ENCODE measurements at regions not wholly inside any gene's neighbourhood (a gene's known extent, or its start where the extent isn't known, plus 50 kb on each side); places are given as distances from the start of the nearest gene placed in this dataset.
"Not testable (repeated sequence)": the region's sequence is repeated elsewhere in the genome, so short reads cannot be mapped to it uniquely, and the experiment has no call there.

DNA sequence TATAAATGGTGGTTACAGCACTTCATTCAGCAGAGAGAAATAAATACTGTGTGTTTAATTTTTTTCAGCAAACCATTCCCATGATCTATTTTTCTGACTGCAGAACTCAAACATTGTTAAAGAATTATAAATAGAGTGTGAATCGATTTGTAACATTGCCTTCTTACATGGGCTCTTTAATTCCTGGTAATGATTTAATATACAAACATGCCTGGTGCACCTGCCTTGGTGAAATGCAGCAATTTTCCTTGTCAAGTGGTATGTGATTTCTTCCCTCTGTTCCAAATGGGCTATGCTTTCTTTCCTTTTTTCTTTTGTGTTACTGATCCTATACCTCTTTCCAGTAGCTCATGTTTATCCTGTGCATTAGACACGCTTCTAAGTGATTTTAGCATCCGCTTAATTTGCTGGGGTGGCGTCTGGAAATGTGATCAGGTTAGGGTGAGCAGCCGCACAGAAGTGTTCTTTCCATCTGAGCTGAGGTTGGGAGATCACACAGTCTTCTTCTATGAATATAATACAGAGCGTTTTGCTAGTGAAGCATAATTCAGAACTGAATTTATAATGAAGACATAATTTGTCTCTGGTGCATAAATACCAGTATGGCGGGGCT is 94.3 kb upstream of the ITGB1 start:
- intact Hi-C loops (cut with DNase I; ENCODE audit: low total_unique reads): no loop called here
- in situ Hi-C loops (cut with MboI; ENCODE audit: low pct_ligation_motif_present in 1 of 4, low pct_unique_long_range_greater_than_20kb in 1 of 4, low sequenced_read_pairs in 3 of 4): no loop called here
- Histone ChIP-seq H3K36me3 (no peaks in the 10 kb centered on the region), H3K4me1 (no peaks in the 10 kb centered on the region), H3K4me3 (no peak overlapping the region), H3K27ac (no peak overlapping the region), H3K27me3 (no peaks in the 10 kb centered on the region), H3K9me3 (no peaks in the 10 kb centered on the region)
- DNase-seq: no peak
- 71 to 79% methylated on average over 3 to 7 of the region's 7 CpGs for WGBS, 2 donors (ENCODE audit: low coverage in 1 of 2)
- TF ChIP-seq EP300 (IDR thresholded peaks at IDR 0.05; ENCODE audit: low read depth): no peak
- no peak for TF ChIP-seq POLR2A (IDR thresholded peaks at IDR 0.05)
- TF ChIP-seq POLR2AphosphoS5 (IDR thresholded peaks at IDR 0.05): no peak
- TF ChIP-seq, protein P1, sequence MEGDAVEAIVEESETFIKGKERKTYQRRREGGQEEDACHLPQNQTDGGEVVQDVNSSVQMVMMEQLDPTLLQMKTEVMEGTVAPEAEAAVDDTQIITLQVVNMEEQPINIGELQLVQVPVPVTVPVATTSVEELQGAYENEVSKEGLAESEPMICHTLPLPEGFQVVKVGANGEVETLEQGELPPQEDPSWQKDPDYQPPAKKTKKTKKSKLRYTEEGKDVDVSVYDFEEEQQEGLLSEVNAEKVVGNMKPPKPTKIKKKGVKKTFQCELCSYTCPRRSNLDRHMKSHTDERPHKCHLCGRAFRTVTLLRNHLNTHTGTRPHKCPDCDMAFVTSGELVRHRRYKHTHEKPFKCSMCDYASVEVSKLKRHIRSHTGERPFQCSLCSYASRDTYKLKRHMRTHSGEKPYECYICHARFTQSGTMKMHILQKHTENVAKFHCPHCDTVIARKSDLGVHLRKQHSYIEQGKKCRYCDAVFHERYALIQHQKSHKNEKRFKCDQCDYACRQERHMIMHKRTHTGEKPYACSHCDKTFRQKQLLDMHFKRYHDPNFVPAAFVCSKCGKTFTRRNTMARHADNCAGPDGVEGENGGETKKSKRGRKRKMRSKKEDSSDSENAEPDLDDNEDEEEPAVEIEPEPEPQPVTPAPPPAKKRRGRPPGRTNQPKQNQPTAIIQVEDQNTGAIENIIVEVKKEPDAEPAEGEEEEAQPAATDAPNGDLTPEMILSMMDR (IDR thresholded peaks at IDR 0.05): no peak

DNA sequence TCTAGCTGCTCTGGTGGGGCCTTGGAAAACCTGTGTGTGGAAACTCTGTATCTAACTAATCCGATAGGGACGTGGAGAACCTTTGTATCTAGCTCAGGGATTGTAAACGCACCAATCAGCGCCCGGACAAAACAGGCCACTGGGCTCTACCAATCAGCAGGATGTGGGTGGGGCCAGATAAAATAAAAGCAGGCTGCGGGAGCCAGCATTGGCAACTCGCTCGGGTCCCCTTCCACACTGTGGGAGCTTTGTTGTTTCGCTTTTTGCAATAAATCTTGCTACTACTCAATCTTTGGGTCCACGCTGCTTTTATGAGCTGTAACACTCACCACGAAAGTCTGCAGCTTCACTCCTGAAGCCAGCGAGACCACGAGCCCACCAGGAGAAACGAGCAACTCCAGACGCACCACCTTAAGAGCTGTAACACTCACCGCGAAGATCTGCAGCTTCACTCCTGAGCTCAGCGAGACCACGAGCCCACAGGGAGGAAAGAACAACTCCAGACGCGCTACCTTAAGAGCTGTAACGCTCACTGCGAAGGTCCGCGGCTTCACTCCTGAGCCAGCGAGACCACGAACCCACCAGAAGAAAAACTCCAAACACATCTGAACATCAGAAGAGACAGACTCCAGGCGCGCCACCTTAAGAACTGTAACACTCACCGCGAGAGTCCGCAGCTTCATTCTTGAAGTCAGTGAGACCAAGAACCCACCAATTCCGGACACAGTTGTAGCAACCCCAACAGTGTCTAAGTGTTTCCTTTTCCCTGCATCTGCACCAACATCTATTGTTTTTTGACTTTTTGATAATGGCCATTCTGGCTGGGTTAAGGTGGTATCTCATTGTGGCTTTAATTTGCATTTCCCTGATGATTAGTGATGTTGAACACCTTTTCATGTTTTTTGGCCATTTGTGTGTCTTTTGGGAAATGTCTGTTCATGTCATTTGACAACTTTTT is 92.2 kb upstream of the ITGB1 start:
- H3K27ac ChIP-seq; H3K4me3 ChIP-seq; intact Hi-C loops (cut with DNase I; ENCODE audit: low total_unique reads); H3K9me3 ChIP-seq; H3K4me1 ChIP-seq; H3K27me3 ChIP-seq; DNase-seq; H3K36me3 ChIP-seq; in situ Hi-C loops (cut with MboI; ENCODE audit: low pct_ligation_motif_present in 1 of 4, low pct_unique_long_range_greater_than_20kb in 1 of 4, low sequenced_read_pairs in 3 of 4): not testable (repeated sequence)
- 86 to 90% methylated on average over 13 to 33 of the region's 33 CpGs for WGBS, 2 donors (ENCODE audit: low coverage in 1 of 2)

DNA sequence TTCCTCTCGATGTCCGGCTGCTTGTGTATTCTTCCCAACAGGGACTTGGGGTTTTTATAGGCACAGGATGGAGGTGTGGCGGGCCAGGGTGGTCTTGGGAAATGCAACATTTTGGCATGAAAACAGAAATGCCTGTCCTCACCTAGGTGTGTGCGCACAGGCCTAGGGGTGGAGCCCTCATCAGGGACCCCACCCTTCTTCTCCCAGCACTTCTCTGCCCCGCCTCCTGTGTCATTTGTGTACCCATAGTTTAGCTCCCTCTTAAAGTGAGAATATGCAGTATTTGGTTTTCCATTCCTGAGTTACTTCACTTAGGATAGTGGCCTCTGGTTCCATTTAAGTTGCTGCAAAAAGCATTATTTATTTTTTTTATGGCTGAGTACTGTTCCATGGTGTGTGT is 90.2 kb upstream of the ITGB1 start:
- H3K36me3 ChIP-seq: no peaks in the 10 kb centered on the region
- DNase-seq: no peak
- H3K27ac ChIP-seq: no peak overlapping the region
- H3K27me3 ChIP-seq: no peaks in the 10 kb centered on the region
- H3K4me3 ChIP-seq: no peak overlapping the region
- in situ Hi-C loops (cut with MboI; ENCODE audit: low pct_ligation_motif_present in 1 of 4, low pct_unique_long_range_greater_than_20kb in 1 of 4, low sequenced_read_pairs in 3 of 4): no loop called here
- WGBS, 2 donors (ENCODE audit: low coverage in 1 of 2): 89 to 100% methylated on average over 1 to 4 of the region's 5 CpGs
- intact Hi-C loops (cut with DNase I; ENCODE audit: low total_unique reads): no loop called here
- no peaks in the 10 kb centered on the region for H3K9me3 ChIP-seq
- TF ChIP-seq, protein P1 (IDR thresholded peaks at IDR 0.05): no peak
- no peak for TF ChIP-seq POLR2AphosphoS5 (IDR thresholded peaks at IDR 0.05)
- H3K4me1 ChIP-seq: no peaks in the 10 kb centered on the region

DNA sequence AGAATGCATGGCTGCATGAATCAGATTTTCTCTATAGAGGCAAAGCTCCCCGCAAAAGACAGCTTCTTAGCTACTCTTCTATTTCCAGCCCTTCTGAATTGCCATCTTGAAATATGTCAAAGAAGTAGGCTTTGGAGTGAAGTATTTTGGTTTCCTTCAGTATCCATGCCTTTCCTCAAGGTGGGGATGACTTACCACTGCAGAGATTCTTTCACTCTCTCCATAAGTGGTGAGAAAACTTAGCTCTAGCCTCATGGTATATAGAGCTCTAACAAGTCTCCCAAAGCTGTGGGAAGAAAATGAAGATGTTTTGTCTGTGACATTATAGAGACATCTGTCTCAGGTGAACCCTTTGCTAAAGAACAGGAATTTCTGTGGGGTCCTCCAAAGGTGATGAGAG is 89.6 kb upstream of the ITGB1 start:
- DNase-seq: no peak
- in situ Hi-C loops (cut with MboI; ENCODE audit: low pct_ligation_motif_present in 1 of 4, low pct_unique_long_range_greater_than_20kb in 1 of 4, low sequenced_read_pairs in 3 of 4) (no loop called here), intact Hi-C loops (cut with DNase I; ENCODE audit: low total_unique reads) (no loop called here)
- no peak for TF ChIP-seq POLR2AphosphoS5 (IDR thresholded peaks at IDR 0.05)
- no peak for TF ChIP-seq POLR2A (IDR thresholded peaks at IDR 0.05)
- TF ChIP-seq, protein P1 (IDR thresholded peaks at IDR 0.05): no peak
- no peak for TF ChIP-seq EP300 (IDR thresholded peaks at IDR 0.05; ENCODE audit: low read depth)
- 100% methylated on average over 1 of the region's 1 CpG; no CpG with 5 or more reads in 1 of the 2 donors for WGBS, 2 donors (ENCODE audit: low coverage in 1 of 2)
- Histone ChIP-seq H3K4me1 (no peaks in the 10 kb centered on the region), H3K27me3 (no peaks in the 10 kb centered on the region), H3K27ac (no peak overlapping the region), H3K4me3 (no peak overlapping the region), H3K9me3 (no peaks in the 10 kb centered on the region), H3K36me3 (no peaks in the 10 kb centered on the region)
